ENCODE measurements at regions not wholly inside any gene's neighbourhood (a gene's known extent, or its start where the extent isn't known, plus 50 kb on each side); places are given as distances from the start of the nearest gene placed in this dataset.

DNA sequence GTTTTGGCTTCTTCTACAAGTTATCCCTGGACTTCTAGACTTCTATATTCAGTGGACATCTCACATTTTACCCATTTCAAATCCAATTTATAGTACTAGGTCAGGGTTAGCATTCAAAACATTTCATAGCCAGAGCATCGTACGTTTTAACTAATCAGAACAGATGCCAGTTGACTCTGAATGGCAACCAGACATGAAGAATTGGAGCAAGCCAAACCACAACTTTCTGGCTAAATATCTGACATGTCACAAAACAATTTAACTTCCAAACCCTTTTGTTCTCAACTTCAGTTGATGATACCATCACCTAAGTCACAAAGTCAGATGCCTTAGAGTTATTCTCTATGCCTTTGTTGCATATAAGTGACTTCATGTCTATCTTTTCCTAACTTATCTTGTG, 1105.7 kb downstream of the XPNPEP1 start:
- DNase-seq = no peak

DNA sequence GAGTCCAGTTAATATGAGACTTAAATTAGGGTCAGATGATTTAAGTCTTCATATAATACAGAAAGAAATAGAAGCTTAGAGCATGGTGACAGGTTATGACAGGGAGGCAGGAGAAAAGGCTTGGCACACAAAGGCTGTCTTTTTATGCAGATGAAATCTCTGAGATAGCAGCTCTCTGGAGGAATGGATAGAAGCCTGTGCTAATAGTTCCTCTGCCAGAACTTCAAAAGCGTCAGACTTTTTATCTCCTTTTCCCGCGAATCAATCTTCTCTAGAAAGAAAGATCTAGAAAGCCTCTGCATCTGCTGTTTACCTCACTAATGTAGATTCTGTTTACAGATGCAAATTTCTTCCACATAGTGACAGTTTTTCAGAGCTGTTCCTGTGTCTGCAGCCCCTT, 1106.2 kb downstream of the XPNPEP1 start:
- DNase-seq = no peak

DNA sequence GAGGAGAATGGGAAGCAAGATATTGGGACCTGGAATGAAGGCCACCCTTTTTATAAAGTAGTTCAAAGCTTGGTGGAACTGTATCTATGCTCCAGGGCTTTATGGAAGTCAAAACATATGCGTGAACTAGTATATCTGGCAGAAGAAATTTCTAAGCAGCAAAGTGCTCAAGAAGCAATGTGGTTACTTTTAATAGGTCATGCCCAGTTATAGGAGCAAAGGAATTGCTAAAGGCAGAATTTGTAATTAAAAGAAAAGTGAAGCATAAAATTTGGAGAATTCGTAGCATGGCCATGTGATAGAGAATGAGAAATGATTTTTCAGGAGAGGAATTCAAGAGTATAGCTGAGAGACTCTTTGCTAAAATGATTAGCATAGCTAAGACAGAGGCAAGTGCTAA, 1110.4 kb downstream of the XPNPEP1 start:
- DNase-seq = no peak

DNA sequence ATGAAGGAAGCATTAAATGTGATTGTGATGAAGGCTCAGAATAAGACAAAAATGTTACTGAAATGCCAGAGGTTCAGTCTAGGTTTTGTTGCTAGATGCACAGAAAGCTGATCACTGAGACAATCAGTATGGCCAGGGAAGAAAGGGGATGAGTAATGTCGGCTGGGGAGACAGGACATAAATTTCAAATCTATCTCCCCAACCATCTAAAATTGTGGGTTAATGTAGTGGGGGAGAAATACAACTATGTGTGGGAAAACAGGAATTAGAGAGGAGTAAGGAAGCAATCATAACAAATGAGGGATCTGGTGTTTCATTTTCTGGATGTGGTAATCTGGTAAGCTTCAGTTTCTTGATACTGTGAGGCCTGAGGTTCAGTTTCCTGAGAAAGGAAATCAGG, 1111.0 kb downstream of the XPNPEP1 start:
- DNase-seq = no peak

DNA sequence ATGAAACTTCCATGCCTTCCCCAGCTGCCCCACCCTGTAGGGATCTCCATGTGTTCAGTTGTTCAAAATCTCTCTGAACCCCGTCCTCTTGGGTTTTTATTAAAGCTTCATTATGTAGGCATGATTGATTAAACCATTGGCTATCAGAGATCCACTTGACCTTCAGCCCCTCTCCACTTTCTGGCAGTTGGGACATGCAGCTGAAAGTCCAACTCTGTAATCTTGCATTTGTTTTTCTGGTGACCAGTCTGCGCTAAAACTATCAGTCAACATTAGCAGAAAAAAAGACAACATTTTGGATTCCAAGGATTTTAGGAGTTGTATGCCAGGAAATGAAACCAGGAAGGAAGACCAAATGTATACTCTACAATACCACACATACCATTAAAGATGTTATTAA, 1115.1 kb downstream of the XPNPEP1 start:
- no peak for DNase-seq

DNA sequence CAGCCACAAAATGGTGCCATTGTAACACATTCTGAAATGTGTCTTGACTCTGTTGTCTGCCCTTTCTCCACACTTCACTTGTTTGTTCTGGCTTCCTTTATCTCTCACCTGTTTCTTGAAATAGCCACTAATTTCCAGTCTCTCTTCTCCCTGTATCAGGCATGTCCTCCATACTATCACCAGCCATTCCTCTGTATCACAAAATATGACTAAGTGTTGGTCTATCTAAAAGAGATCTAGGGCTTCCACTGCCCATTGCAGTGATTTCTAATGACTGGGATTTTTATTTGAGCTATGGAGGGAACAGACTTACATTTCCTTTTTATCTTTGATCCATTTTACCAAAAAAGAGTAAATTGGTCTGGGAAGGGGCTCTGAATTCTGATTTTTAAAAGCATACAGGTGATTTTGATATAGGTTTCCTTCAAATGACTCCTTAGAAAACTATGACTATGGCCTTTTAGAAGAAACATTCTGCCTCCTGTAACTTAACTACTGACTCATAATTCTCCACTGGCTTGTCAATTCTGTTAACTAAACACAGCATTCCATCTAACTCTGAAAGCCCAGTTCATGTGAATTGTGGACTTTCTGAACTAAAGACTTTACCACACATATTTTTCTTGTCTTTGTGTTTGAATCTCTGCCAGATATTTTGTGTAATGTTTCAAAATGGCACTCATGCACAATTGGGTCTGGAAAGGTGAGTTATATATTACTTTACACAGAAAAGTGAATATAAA, 1121.4 kb downstream of the XPNPEP1 start:
- DNase-seq = no peak

DNA sequence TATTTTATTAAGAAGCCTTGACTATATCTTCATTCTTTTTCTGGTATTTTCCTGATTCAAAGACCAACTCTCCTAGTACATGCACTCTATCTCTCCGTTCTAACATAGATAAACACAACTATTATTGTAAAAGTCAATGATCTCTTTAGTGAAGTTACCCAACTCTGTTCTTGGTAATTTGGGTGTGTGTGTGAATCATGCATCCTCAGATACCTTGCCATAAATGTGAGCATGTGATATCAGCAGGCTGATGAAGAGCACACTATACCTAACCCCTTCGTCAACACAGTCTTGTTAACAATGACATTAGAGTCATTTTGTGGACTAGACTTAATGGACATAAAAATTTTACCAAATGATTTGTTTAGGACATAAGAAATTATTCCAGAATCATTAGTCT, 1122.1 kb downstream of the XPNPEP1 start:
- no peak for DNase-seq

DNA sequence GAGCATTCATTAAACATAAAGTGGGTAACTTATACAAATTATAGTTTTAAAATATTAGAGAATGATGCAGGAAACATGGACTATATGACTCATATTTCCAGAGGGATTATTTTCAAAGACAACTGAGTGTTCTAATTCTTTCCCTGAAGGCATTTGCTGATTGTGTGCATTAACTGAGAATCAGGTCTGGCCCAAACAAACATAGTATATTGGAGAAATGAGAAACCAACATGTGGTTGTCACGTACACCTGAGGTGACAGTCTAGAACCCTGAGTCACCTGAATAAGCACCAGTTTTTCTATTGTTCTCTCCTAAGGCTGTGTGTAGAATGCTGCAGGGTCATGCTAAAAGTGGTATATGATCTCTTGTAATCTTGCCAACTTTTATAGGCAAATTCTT, 1125.7 kb downstream of the XPNPEP1 start:
- no peak for DNase-seq

DNA sequence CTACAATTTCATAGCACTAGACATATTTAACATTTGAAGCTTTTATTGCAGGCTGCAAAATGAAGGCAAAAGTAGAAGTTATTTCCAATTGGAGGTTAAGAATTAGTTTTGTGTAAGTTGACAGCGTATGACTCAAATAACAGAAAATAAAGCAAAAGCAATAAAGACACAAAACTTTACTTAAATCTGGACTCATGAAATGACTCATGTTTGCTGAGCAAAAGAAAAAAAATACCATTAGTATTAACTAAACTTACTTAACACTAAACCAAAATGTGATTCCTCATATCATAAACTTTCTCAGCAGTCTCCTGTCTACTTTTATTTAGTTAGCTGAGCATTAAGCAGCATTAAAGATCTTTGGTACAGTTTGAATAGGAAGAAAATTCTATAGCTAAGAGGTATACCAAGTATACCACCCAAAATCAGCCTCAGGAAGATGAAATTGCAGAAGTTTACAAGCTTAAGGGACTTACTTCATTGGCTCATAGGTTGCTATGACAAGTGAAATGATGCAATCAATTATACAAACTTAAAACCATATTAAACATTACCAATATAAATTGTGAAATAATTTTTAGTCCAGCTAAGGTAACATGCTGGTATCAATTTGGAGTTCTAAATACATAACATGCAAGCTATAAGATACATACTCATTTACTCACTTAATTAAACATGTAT, 1131.4 kb downstream of the XPNPEP1 start:
- DNase-seq = no peak

DNA sequence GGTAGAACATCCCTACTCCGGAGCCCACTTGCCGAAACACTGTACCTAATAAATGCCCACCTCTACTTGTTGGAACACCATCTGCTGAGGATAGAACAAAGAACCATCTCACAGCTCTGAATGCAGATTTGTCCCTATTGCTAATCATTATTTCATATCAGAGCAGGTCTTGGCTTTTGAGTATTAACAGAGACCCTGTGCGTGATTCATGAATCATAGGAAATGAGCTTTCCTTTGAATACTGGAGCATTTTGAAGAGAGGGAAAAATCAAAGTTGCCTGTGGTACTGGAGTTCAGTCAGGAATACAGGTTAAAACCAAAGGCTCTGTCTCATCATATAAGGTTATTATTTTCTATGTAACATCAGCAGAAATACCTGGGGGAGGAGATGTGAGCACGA, 1132.3 kb downstream of the XPNPEP1 start:
- DNase-seq = no peak

DNA sequence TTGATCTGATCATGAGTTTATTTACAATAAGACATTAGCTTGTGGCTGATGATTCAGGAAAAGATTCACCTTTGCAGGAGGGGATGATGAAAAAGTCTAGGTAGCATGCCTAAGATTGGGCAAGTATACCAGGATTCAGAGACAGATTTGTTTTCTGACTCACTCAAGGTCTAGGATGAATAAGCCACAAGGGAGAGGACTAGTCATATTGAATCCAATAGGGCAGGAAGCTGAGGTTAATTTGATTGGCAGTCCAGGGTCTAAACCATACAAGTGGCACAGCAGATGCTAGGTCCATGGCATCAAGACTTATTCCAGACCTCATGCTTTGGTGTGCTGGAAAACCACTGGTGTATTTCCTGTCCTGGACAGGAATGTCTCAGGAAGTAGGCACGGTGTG, 1133.4 kb downstream of the XPNPEP1 start:
- no peak for DNase-seq

DNA sequence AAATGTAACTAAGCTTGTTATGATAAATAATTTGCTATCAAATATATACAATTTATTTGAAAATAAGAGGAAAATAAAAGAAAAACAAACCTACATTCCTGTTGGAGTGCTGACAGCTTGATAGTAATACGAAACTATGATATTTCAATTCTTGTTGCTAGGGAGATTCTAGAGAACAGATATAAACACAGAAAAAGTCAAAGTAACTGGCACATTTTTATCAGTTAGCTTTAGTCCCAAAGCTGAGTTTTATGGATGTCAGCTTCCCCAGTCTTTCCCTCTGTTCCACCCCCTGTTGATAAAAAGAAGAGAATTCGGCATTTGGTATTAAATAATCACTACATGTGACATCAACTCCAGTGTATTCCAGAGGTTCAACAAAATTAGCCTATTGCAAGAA, 1134.0 kb downstream of the XPNPEP1 start:
- no peak for DNase-seq

DNA sequence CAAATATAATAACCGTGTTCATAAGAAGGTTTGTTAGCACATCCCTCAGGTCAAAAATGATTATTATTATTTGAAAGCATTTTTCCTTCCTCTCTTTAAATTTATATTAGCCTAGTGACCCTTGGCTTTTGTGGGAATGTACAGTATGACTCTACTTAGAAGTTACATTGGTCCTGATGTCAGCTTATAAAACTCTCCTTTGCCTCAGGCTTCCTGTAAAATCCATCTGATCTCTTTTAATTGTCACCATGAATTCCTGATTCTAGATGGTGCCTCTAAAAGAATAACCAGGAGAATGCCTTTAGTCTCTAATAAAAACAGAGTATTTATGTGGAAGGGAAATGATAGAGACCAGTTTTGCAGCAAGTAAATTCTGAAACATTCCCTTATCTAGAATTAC, 1134.4 kb downstream of the XPNPEP1 start:
- DNase-seq = no peak

DNA sequence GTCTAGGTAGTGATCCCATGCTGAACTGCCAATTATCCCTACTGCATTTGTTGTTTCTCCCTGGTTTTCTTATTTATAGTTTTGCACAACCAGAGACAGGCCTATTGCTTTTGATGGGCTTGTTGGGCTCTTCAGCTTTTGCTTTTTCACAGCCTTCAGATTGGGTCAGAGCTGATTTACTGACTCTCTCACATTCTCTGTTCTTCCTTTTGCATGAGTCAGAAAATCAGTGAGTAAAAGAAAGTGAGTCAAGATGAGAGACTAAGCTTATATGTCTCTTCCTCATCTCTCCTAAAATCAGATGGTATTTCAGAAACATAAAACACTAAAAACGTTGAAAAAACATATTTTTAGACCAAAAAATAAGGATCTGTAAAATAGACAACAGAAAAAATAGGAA, 1135.4 kb downstream of the XPNPEP1 start:
- DNase-seq = no peak

DNA sequence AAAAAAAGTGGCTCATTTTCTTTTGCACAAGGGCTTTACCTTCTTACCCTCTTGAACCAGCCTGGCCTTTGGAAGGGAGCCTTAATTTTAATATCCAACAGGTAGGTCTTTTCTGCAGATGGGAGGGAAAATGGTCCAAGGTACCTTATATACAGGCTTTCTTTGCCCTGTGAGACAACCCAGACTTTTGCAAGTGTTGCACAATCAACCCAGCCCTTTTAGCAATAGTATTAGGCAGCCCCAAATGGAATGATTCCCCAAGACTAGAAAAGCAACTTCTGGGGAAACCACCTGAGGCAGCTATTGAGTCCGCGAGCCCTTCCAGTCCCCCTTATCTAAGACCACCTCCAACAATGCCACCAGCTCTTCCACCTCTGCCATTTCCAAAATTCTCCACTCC, 1138.3 kb downstream of the XPNPEP1 start:
- no peak for DNase-seq

DNA sequence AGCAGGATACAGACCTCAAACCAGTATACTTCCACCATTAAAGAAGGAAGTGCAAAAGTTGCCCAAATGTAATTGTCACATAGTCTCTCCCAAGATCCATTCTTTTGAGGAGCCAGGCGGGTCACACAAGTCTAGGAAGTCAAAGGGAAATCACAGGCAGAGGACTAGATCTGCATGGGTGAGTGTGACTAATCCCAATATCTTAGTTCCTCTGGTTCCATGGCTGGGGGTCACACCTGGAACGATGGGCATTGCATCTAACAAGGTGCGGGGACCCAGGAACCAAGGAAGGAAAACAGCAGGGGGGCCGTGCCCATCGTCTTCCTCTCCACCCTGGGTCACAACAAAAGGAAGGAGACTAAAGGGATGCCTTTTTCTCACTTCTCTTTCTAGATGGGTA, 1138.8 kb downstream of the XPNPEP1 start:
- no peak for DNase-seq

DNA sequence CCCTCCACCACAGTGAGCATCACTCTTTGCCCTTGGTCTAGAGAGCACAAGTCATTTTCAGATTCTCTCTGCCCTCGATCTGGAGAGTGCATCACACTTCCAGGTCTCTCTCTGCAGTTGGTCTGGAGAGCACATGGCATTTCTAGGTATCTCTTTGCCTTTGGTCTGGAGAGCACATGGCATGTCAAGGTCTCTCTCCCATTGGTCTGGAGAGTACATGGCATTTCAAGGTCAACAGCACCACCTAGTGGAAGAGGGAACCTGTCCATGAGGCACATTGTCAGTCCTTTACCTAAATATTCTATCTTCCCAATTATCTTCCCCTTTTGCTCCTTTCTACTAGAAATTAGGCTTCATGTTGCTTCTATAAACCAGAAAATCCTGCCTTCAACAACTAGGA, 1139.4 kb downstream of the XPNPEP1 start:
- no peak for DNase-seq

DNA sequence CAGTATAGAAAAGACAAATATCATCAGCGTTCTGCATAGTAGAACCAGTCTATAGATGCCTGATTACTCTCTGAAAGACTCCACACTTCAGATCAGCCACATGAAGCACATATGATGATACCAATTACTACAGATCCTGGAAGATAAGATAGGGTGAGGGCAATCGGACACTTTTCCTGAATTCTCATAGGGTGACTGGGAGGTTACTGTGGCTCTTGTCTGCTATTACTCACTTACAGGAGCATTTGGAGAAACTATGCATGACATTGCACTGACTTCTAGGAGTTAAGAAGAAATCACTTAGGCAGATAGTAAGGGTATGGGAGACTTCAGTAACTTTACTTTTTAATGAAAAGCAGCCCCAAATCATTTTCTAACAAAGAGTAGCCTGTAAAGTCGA, 1140.9 kb downstream of the XPNPEP1 start:
- DNase-seq = no peak

DNA sequence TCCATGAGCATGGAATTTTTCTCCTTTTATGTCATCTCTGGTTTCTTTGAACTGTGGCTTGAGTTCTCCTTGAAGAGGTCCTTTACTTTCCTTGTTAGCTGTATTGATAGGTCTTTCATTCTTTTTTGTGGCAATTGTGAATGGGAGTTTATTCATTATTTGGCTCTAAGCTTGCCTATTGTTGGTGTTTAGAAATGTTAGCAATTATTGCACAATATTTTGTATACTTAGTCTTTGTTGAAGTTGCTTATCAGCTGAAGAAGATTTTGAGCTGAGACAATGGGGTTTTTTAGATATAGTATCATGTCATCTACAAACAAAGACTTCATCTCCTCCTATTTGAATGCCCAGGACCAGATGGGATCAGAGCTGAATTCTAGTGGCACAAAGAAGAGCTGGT, 1143.8 kb downstream of the XPNPEP1 start:
- DNase-seq = no peak

DNA sequence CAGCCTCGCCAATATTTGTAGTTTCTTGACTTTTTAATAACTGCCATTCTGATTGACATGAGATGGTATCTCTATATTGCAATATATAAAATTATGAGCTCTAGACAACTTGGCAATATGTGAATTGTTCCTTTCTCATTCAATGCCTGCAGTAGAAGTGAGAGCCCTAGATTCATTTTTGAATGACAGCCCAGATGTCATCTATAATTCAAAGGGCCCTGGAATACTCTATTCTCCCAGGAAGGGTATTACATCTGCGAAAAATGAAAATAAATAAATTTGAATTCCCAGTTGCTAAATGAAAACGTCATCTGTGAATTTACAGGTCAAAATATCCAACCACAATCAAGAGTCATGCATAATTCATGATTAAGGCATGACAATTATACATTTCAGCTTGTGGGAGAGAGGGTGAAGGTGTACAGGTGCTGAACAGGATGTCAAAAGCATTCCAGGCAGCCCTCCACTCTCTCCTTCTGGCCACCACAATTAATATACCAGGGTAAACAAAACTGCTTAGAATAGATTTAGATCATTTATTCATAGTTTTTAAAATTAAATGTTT, 1147.3 kb downstream of the XPNPEP1 start:
- DNase-seq = no peak

DNA sequence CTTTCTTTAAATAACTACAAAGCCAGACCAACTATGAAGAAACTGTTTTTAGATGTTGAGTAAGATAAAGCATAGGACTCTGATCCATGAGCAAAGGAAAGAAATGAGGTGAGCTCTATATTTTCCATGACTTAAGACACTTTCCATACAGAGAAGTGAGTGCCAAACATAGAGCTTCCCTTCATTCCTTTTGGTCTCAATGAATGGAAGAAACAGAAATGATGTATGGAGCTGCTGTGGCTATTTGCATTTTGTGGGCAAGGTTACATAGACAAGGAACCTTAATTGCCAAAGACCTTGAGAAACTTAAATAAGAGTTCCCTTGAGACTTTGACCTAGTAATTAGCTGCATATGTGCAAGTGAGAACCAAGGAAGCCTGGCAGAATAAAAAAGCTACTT, 1152.2 kb downstream of the XPNPEP1 start:
- DNase-seq = no peak

DNA sequence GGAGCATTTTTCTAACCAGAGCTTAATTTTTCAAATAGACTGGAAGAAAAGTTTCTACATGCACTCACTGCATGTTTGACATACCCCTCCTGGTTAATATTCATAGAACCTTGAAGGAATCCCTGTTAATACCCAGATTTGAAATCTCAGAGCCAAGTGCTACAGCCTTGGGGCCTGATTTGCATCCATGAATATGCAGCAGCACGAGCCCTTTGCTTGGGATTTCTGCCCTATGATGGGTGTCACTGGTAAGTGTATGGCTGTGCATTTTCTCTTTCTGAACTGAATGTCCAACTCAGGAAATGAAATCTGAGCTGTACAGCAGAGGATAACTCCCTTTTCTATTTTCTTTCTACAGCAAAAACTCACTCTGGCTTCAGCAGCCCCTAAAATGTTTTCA, 1157.5 kb downstream of the XPNPEP1 start:
- DNase-seq = no peak

DNA sequence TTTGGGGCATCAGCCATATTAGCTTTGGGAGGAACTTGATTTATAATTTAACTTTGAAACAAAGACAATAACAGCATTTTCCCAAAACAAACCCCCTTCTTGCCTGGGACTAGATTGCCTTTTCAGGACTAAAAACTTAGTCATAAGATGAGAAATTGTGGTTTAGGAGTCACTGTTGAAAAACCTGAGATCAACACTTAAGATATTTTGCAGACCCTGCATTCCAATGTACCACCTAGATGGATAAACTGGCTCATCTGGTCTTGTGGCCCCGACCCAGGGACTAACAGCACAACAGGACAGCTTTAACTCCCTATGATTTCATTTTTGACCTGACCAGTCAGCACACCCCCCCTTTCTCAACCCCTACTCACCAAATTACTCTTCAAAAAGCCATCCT, 1165.4 kb downstream of the XPNPEP1 start:
- DNase-seq = no peak

DNA sequence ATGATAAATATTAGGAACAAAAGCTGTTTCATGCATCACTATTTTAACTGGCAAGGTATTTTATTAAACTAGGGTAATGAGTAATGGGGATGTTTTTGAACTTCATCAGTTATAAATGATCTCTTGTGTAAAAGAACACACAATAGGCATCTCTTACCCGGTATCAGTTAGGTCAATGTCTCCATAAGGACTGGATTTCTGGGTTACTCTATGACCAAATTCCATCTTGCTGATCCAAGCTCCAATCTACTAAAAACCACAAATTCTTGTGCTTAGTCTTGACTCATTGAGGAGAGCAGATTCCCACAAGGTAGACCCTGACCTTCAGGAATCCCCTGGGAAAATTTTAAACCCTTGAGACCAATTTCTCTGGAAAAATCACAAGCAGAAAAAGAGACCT, 1167.7 kb downstream of the XPNPEP1 start:
- no peak for DNase-seq

DNA sequence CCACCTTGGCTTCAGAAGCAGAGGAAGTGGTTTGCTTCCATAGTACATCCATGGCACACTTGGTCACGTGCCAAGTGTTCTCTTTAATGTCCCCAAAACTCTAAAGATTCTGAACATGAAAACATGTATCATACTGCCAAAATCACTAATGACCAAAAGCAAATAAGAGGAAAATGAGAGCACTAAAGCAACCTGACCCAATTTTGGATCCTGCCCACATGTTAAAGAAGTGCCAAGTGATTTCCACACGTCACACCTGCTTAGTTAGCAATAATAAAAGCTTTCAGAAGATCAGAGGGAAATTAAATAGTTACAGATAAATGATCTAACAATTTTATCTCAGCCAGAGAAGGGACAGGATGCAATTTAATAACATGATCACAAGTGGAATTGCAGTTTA, 1170.0 kb downstream of the XPNPEP1 start:
- no peak for DNase-seq
